ENCODE measurements at regions not wholly inside any gene's neighbourhood (a gene's known extent, or its start where the extent isn't known, plus 50 kb on each side); places are given as distances from the start of the nearest gene placed in this dataset.

DNA sequence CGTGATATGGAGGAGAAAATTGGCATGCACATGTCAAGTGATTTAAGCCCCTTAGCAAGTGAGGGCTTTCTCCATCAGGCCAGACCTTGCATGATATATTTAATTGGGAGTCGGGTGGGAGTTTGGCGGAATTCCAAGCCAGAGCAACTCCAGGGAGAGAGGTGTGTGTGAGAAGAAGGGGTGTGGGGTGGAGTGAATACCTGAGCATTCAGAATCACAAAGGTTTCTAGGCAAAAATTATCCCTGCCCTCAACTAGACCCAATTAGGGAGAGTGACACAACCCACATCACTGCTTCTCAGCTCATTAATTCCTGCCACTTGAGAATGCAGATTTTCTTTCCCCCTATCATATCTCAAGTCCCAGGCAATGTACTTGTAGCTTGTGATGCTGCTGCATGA is 279.7 kb upstream of the TUT7 start:
- Histone ChIP-seq H3K36me3 (ENCODE audit: low read depth, low read length) (no peaks in the 10 kb centered on the region), H3K27me3 (ENCODE audit: low read length) (peaks cover 7% of the 10 kb centered on the region; the same call in 1 of the 2 replicates), H4K20me1 (ENCODE audit: low read length) (no peaks in the 10 kb centered on the region), H3K4me2 (ENCODE audit: low read length) (no peak overlapping the region), H3K79me2 (ENCODE audit: low read length) (no peaks in the 10 kb centered on the region), H3K9ac (ENCODE audit: low read length) (no peak overlapping the region), H3F3A (ENCODE audit: low read length, unreplicated experiment) (no peaks in the 10 kb centered on the region), H3K27ac (ENCODE audit: low read length) (no peak overlapping the region), H2AFZ (ENCODE audit: low read length) (no peak overlapping the region), H3K4me3 (ENCODE audit: low read length) (no peak overlapping the region), H3K9me2 (replicated peaks; ENCODE audit: low read length) (no peaks in the 10 kb centered on the region), H3K4me1 (ENCODE audit: insufficient read depth, low read length) (no peaks in the 10 kb centered on the region), H3K9me3 (ENCODE audit: low read length) (no peaks in the 10 kb centered on the region)
- DNase-seq (no peak), ATAC-seq (no peak)
- TF ChIP-seq EZH2phosphoT487 (IDR thresholded peaks at IDR 0.05; ENCODE audit: borderline replicate concordance, low read length) (no peak), EZH2 (IDR thresholded peaks at IDR 0.05; ENCODE audit: low read length, unreplicated experiment) (no peak)
- TF ChIP-seq, protein P1, sequence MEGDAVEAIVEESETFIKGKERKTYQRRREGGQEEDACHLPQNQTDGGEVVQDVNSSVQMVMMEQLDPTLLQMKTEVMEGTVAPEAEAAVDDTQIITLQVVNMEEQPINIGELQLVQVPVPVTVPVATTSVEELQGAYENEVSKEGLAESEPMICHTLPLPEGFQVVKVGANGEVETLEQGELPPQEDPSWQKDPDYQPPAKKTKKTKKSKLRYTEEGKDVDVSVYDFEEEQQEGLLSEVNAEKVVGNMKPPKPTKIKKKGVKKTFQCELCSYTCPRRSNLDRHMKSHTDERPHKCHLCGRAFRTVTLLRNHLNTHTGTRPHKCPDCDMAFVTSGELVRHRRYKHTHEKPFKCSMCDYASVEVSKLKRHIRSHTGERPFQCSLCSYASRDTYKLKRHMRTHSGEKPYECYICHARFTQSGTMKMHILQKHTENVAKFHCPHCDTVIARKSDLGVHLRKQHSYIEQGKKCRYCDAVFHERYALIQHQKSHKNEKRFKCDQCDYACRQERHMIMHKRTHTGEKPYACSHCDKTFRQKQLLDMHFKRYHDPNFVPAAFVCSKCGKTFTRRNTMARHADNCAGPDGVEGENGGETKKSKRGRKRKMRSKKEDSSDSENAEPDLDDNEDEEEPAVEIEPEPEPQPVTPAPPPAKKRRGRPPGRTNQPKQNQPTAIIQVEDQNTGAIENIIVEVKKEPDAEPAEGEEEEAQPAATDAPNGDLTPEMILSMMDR (conservative IDR thresholded peaks at IDR 0.05; ENCODE audit: low read depth, low read length), result no peak
- POLR2A ChIA-PET (ENCODE audit: unreplicated experiment), result no interaction called here
- BruUV-seq (replicated peaks), result no TSS peak
- CTCF ChIA-PET, result no interaction called here
- intact Hi-C loops (cut with micrococcal nuclease), result no loop called here

DNA sequence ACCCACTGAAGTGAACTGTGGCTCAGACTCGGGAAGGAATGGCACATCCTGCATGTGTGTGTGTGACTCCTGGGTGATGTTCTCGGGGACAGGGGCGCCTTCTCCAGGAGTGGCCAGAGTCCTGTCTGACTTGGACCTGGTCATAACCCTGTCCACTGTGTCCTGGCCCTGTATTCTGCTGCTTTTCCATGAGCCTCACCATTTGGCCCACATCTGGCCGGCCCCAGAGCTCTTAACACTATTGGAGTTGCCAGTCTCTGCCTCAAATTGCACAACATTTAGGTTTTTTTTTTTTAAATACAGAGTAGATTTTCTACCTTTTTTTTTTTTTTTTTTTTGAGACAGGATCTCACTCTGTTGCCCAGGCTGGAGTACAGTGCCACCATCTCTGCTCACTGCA is 278.3 kb upstream of the TUT7 start:
- DNase-seq (no peak), ATAC-seq (no peak)
- no peak for TF ChIP-seq EZH2 (IDR thresholded peaks at IDR 0.05; ENCODE audit: low read length, unreplicated experiment)
- TF ChIP-seq, protein P1 (conservative IDR thresholded peaks at IDR 0.05; ENCODE audit: low read depth, low read length), result no peak
- no peak for TF ChIP-seq EZH2phosphoT487 (IDR thresholded peaks at IDR 0.05; ENCODE audit: borderline replicate concordance, low read length)
- Histone ChIP-seq H3K9ac (ENCODE audit: low read length) (no peak overlapping the region), H2AFZ (ENCODE audit: low read length) (no peak overlapping the region), H3K79me2 (ENCODE audit: low read length) (no peaks in the 10 kb centered on the region), H3K9me3 (ENCODE audit: low read length) (no peaks in the 10 kb centered on the region), H3K36me3 (ENCODE audit: low read depth, low read length) (no peaks in the 10 kb centered on the region), H3K4me1 (ENCODE audit: insufficient read depth, low read length) (no peaks in the 10 kb centered on the region), H3K4me2 (ENCODE audit: low read length) (no peak overlapping the region), H3F3A (ENCODE audit: low read length, unreplicated experiment) (no peaks in the 10 kb centered on the region), H3K9me2 (replicated peaks; ENCODE audit: low read length) (no peaks in the 10 kb centered on the region), H4K20me1 (ENCODE audit: low read length) (no peaks in the 10 kb centered on the region), H3K27ac (ENCODE audit: low read length) (no peak overlapping the region), H3K27me3 (ENCODE audit: low read length) (peaks cover 7% of the 10 kb centered on the region; the same call in 1 of the 2 replicates), H3K4me3 (ENCODE audit: low read length) (no peak overlapping the region)
- CTCF ChIA-PET, result no interaction called here
- no TSS peak for BruUV-seq (replicated peaks)
- POLR2A ChIA-PET (ENCODE audit: unreplicated experiment), result no interaction called here
- intact Hi-C loops (cut with micrococcal nuclease), result no loop called here

DNA sequence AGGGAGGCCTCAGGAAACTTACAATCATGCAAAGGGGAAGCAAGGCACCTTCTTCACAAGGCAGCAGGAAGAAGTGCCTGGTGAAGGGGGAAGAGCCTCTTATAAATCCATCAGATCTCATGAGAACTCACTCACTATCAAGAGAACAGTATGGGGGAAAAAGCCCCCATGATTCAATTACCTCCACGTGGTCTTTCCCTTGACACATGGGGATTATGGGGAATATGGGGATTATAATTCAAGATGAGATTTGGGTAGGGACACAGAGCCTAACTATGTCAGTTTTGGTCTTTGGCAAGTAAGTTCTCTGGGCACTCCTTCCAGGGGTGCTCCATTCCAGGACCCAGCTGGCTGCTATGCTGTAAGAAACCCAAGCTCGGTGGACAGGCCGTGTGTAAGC is 275.3 kb upstream of the TUT7 start:
- TF ChIP-seq EZH2 (IDR thresholded peaks at IDR 0.05; ENCODE audit: low read length, unreplicated experiment), result no peak
- TF ChIP-seq, protein P1 (conservative IDR thresholded peaks at IDR 0.05; ENCODE audit: low read depth, low read length), result no peak
- no peak for TF ChIP-seq EZH2phosphoT487 (IDR thresholded peaks at IDR 0.05; ENCODE audit: borderline replicate concordance, low read length)
- BruUV-seq (replicated peaks), result no TSS peak

More for the DNA sequence above, 275.3 kb upstream of the TUT7 start:
- H3K4me1 ChIP-seq (ENCODE audit: insufficient read depth, low read length), result no peaks in the 10 kb centered on the region
- intact Hi-C loops (cut with micrococcal nuclease), result no loop called here
- ChIA-PET CTCF (no interaction called here), POLR2A (ENCODE audit: unreplicated experiment) (no interaction called here)
- no peaks in the 10 kb centered on the region for H4K20me1 ChIP-seq (ENCODE audit: low read length)
- H3K4me3 ChIP-seq (ENCODE audit: low read length), result no peak overlapping the region
- H3K9me3 ChIP-seq (ENCODE audit: low read length), result no peaks in the 10 kb centered on the region
- H3F3A ChIP-seq (ENCODE audit: low read length, unreplicated experiment), result no peaks in the 10 kb centered on the region
- DNase-seq (no peak), ATAC-seq (no peak)
- H3K36me3 ChIP-seq (ENCODE audit: low read depth, low read length), result no peaks in the 10 kb centered on the region
- H3K9ac ChIP-seq (ENCODE audit: low read length), result no peak overlapping the region
- peaks cover 7% of the 10 kb centered on the region; the same call in 1 of the 2 replicates for H3K27me3 ChIP-seq (ENCODE audit: low read length)
- no peak overlapping the region for H2AFZ ChIP-seq (ENCODE audit: low read length)
- no peaks in the 10 kb centered on the region for H3K9me2 ChIP-seq (replicated peaks; ENCODE audit: low read length)
- no peak overlapping the region for H3K4me2 ChIP-seq (ENCODE audit: low read length)
- no peaks in the 10 kb centered on the region for H3K79me2 ChIP-seq (ENCODE audit: low read length)
- H3K27ac ChIP-seq (ENCODE audit: low read length), result no peak overlapping the region

Data from PC-3 (cell line).